GM12865 (cell line): ENCODE measurements at regions not wholly inside any gene's neighbourhood (a gene's known extent, or its start where the extent isn't known, plus 50 kb on each side); places are given as distances from the start of the nearest gene placed in this dataset.

Source experiments
- DNase-seq: peaks from one replicate; pipeline ENCODE4 v3.0.0; 2010; ENCODE audit warnings: low read depth
- H3K4me3 ChIP-seq: 2 replicates; pipeline ENCODE4 v1.5.1; 2011; ENCODE audit warnings: mild to moderate bottlenecking, low read depth, low read length, control low read depth
- TF ChIP-seq, protein P1 (sequence below): IDR thresholded peaks from 2 replicates; pipeline ENCODE4 v1.5.1; 2011; ENCODE audit warnings: low read length, control low read depth, low read depth, inconsistent platforms; ENCODE audit not compliant: insufficient read depth; ENCODE audit errors: missing control alignments

DNA sequence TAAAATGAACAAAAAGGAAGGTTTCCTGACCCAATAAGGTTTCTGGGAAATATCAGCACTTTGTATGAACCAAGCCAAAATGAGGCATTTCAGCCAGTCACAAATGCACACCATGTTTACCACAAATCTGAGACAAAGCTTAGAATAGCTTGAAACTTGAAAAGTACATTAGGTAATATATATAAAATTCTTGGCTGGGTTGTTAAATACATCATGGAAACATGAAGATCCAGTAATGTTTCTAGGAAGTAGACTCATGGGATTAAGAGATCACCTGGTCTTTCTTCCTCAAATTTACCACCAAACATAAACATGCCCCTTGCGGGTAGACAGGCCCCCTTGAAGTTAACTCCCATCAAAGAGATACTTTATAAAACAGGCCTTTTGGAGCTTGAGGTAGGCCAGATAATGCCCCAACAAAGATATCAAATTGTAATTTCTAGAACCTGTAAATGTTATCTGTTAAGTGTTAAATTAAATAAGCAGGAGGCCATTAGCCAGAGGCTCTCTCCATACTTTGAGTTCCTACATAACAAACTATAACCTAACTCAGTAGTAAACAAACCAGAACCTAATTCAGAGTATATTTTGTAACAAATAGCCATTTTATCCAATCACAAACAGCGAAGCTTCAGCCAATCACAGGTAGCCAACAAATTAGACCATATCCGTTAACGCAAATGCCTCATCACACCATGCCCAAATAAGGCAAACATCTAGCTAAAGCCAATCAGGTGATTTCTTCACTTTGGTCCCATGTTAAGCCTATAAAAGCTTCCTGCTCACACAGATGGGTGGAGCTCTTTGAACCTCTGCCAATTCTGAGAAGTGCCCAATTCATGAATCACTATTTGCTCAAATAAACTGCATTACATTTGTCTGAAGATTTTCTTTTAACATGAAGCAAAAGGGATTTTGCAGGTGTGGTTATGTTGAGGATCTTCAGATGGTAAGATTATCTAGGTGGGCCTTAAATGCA, 127.9 kb upstream of the TARS1 start:
- TF ChIP-seq, protein P1, sequence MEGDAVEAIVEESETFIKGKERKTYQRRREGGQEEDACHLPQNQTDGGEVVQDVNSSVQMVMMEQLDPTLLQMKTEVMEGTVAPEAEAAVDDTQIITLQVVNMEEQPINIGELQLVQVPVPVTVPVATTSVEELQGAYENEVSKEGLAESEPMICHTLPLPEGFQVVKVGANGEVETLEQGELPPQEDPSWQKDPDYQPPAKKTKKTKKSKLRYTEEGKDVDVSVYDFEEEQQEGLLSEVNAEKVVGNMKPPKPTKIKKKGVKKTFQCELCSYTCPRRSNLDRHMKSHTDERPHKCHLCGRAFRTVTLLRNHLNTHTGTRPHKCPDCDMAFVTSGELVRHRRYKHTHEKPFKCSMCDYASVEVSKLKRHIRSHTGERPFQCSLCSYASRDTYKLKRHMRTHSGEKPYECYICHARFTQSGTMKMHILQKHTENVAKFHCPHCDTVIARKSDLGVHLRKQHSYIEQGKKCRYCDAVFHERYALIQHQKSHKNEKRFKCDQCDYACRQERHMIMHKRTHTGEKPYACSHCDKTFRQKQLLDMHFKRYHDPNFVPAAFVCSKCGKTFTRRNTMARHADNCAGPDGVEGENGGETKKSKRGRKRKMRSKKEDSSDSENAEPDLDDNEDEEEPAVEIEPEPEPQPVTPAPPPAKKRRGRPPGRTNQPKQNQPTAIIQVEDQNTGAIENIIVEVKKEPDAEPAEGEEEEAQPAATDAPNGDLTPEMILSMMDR: no peak

DNA sequence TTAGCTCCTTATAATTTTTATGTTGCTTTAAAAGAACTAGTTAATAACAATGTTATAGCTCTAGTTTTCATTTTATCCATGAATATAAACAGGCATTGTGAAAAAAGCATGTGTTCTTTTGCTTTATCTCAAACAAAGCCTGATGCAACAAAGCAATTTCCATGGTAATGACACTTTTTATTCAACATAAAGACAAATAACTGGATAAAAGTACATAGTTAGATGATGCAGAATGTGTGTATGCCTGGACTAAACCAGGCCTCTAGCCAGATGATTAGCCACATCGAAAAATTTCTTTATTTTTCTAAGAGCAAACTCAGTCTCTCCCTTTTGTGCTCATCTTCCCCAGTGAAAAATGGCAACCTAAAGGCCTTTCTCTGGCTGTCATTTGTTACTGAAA, 125.6 kb upstream of the TARS1 start:
- TF ChIP-seq, protein P1: no peak
- DNase-seq: no peak
- no peak overlapping the region for H3K4me3 ChIP-seq

More for the DNA sequence above, 127.9 kb upstream of the TARS1 start:
- no peak for DNase-seq
- H3K4me3 ChIP-seq: no peak overlapping the region

DNA sequence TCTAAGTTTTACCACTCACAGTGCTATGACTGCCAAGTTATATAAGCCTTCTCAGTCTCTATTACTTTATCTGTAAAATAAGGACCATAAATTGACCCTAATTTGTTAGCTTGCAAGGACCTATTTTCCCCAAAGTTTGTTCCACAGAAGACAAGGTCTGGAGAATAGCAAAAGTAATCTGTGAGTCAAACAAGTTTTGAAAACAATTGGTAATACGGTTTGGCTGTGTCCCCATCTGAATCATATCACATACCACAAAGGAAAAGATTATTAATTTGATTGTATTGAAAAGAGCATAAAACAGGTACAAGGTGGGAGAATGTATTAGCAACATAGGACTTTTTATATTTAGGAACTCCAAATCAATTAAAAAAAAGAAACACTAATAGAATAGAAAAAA, 124.0 kb upstream of the TARS1 start:
- no peak for DNase-seq
- TF ChIP-seq, protein P1: no peak
- no peak overlapping the region for H3K4me3 ChIP-seq

DNA sequence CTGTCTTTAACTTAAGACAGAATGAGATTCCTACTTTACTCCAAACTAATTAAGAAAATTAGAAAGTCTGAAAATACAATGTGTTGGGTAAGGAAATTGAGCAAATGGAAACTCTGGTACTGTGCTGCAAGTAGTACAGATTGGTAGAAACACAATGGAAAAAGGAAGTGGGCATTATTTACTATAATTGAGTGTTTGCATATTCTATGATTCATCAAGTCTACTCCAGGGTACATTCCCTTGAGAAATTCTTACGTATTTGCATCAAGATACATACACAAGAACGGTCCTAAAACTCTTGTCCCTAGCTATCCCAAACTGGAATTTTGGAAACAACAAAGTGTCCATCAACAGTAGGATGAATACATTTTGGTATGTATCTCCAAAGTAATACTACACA, 123.5 kb upstream of the TARS1 start:
- TF ChIP-seq, protein P1: no peak
- no peak overlapping the region for H3K4me3 ChIP-seq
- DNase-seq: no peak

DNA sequence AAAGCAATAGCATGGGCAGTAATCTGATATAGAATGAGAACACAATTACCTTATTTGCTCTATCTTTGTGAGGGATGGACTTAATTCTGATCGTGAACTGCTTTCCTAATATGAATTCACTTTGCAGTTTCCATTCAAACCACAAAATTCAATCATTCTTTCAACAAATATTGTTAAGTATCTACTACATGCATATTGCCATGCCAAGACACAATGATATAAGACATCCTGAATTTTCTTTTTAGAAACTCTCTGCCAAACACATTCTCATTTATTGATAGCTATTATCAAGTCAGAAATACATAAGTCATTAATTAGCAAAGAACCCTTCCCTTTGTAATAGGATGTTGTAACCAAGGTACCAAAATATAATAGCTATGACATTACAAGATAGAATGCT, 121.6 kb upstream of the TARS1 start:
- TF ChIP-seq, protein P1: no peak
- no peak for DNase-seq
- no peak overlapping the region for H3K4me3 ChIP-seq

DNA sequence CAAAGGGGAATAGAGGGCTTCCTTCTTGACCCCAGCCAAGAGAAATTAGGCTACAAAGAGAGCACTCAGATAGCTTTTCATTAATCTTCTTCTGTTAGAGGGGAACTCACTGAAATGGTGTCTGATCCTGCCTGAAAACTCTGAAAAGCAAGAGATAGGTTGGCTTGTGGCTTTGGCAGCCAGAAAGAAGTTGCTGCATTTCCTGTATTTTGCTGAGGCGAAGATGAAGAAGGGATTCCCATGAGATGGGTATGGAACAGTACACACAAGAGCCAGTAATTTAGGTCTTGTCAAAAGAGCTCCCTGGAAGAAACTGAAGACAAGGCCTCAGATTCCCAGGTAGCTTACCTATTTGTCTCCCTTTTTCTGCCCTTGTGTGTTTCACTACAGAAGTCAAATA, 120.9 kb upstream of the TARS1 start:
- TF ChIP-seq, protein P1: no peak
- DNase-seq: no peak
- H3K4me3 ChIP-seq: no peak overlapping the region
